NCI-H146 (cell line): ENCODE measurements at regions not wholly inside any gene's neighbourhood (a gene's known extent, or its start where the extent isn't known, plus 50 kb on each side); places are given as distances from the start of the nearest gene placed in this dataset.
"Not testable (repeated sequence)": the region's sequence is repeated elsewhere in the genome, so short reads cannot be mapped to it uniquely, and the experiment has no call there.

Experiments
- DNase-seq: peaks from one replicate; lab custom pipeline; 2025; lab: John Stamatoyannopoulos, UW

DNA sequence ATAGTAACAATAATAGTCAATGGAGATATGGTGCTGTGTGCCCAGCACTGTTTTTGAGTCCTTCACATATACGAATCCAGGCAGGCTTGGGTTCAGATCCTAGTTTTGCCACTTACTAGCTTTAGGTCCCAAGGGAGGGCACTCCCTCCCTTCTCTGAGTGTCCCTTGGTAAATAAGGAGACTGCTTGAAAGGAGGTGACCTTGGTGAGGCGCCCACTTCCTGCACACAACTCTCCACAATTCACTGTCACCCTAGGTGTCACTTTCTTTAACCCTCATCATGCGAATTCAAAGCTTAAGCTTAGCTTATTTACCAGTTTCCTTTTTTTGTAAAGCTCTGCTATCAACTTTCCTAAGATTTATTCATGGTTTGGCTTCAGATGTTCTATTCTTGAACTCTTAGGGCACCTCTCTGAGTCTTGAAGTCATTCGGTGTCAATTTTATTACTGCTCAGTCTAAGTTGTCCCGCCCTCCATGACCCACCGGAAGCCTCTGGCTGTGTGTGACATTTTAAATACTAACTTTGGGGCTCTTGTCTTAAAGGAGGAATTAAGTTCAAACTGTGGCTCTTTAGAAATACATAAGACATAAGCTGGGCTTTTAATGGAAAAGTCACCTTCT lies 170.7 kb upstream of the ZNF618 start:
- no peak for DNase-seq

DNA sequence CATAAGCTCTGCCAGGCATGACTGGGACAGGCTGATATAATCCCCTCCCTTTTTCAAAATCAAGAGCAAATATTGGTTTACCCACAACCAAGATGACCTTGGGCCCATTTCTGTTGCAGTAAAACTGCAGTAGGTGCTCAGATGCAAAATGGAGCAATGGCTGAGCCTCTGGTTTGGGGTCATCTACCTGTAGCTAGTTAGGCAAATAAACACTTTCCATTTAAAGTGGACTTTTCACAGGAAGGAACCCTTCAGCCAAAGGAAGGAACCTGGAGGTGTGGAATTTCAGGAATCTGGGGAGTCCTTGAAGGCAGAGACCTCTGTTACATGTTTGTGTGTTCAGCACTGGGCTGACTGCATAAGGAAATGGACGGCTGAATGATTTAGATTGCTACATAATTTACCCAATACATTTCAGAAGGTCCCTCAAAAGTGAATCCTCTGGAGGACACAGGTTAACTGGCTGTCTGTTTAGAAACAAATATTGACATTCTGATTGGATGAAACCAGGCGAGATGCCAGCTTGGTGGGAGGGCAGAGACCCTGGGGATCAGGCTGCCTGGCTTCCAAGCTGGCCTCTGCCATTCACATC lies 170.1 kb upstream of the ZNF618 start:
- DNase-seq: no peak

GRCh38 chr9:113707953-113708695 lies 168.0 kb upstream of the ZNF618 start:
- no peak for DNase-seq

- no peak for DNase-seq
Observed at GRCh38 chr9:113708821-113709713, 167.0 kb upstream of the ZNF618 start.

DNA sequence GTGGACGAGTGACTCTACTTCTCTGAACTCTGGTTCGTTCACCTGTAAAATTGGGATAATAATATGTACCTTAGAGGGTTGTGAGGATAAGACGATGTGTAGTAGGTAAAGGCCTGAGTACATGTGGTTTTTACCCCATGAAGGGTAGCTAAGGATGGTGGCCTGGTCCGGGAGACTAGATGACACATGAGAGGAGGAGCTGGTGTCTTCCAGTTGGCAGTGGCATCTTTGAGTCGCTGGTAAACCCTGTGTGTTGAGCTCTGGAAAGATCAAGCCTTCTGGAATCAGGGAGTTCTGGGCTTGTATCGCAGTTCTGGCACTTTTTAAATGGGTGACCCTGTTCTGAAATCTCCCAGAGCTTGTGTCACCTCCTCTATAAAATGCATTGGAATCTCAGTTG lies 166.4 kb upstream of the ZNF618 start:
- DNase-seq: no peak

DNA sequence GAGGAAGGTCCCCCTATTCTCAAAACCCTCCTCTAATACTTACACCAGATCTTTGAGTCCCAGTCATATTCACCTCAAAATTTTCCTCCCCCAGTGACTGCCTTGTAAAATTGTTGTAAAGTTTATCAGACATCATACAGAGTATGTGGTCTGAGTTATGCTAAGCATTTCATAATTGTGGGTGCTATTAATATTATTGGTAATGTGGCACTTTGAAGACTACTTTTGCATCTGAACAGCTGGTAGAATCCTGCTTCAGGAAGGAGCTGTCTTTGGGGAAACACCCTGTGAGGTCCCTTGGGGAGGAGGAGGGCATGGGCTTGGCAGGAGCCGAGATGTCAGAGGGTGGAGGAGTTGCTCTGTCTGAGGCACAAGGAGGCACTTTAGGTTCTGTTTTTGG lies 164.9 kb upstream of the ZNF618 start:
- no peak for DNase-seq

GRCh38 chr9:113712053-113712452 lies 164.1 kb upstream of the ZNF618 start:
- DNase-seq: no peak

DNA sequence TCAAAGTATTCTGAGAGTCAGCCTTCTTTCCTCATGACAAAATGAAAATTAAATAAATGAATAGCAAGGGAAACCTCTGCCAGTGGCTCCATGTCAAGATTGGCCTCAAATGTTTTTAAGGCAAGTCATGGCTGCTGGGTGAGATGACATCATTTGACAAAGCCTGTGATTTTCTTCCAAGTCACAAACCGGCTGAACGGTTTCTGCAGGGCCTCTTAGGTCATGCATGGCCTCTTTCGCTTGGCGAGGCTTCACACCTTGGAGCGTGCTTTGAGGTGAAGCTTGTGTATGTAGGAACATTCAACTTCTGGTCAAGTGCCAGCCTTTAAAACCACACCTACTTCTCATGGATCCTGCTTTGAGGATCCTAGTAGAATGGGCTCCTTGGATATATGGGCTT lies 161.0 kb upstream of the ZNF618 start:
- no peak for DNase-seq

DNA sequence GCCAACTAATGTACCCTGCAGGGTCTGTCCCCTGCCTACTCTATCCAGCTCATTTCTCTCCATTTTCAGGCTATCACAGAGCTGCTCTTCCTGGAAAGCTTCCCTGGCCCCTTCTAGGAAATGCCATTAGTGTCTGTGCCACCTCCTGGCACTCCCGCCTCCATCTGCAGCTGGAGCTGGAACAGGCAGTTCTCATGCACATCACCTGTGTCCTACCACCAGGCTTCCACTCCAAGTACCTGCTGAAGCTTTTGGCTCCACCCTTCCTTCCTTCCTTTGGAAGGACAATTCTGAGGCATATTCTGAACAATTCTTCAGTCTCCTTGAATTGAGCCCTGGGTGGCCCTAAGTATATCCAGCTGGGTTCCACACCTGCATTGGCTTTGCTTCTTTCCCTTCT lies 156.2 kb upstream of the ZNF618 start:
- no peak for DNase-seq

- DNase-seq: no peak
Observed at GRCh38 chr9:113720495-113720894, 155.6 kb upstream of the ZNF618 start.

DNA sequence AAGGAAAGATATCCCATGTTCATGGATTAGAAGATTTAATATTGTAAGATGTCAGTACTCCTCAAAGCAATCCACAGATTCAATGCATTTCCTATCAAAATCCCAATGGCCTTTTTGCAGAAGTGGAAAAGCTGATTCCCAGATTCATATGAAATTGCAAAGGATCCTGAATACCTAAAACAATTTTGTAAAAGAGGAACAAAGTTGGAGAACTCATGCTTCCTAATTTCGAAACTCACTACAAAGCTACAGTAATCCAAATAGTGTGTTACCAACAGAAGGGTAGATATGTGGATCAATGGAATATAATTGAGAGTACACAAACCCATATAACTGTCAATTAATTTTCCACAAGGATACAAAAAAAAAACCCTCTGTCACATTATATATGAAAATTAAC lies 154.3 kb upstream of the ZNF618 start:
- no peak for DNase-seq

GRCh38 chr9:113724202-113724601 lies 151.9 kb upstream of the ZNF618 start:
- no peak for DNase-seq

DNA sequence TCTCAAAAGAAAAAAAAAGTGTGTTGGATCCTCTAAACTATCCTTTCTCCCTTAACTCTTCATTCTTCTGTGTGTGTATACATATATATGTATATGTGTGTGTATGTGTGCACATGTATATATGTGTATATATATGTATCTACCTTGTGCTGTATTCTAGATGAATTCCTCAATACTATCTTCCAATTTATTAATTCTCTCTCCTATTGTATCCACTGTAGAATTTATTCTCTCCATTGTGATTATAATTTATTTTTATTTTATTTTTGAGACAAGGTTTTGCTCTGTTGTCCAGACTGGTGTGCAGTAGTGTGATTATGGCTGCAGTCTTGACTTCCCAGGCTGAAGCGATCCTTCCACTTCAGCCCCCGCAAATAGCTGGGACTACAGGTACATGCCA lies 147.1 kb upstream of the ZNF618 start:
- no peak for DNase-seq

DNA sequence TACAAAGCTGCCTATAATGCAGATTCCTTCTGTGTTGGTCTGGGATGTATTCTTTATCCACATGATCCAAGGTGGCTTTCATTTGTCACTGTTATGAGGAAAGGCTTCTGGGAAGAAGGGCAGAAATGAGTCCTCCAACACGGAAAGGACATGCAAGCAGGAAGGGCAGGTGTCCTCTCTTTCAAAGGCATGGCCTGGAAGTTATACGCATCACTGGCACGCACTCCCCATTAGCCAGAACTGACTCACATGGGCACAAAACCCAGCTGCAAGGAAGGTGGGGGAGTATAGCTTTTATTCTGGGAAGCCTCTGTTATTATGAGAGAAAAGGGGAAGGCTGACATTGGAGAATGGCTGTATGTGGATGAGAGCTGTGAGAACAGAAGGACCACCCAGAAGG lies 141.3 kb upstream of the ZNF618 start:
- DNase-seq: no peak

GRCh38 chr9:113737517-113738271 lies 138.4 kb upstream of the ZNF618 start:
- no peak for DNase-seq

GRCh38 chr9:113738496-113738892 lies 137.6 kb upstream of the ZNF618 start:
- DNase-seq: no peak

DNA sequence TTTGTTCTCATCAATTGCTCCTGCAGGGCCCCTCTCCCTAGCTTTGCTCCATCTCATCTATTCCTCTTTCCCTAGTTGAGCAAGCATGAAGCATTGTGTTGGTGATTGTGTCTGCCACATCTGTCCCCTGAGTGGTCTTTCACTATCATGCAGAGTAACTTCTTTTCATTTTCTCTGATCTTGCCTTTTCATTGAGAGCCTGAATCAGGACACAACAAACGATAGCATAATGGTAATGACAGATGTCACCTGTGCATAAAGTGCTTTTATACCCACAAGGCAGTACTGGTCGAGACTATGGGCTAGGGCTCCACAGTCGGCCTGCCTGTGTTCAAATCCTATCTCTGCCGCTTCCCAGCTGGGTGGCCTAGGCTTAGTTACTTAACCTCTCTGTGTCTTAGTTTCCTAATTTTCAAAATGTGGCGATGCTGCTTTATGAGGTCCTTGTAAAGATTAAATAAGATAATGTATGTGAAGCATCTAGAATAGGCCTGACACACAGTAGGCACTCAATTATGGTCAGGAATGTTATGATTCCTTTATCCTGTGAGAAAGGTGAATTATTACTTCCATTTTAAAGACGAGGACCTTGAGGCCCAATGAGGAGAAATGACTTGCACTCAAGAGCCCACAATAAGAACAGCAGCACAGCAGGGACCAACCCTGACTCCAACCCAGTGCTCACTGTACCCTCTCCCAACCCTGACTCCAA lies 137.1 kb upstream of the ZNF618 start:
- DNase-seq: no peak

DNA sequence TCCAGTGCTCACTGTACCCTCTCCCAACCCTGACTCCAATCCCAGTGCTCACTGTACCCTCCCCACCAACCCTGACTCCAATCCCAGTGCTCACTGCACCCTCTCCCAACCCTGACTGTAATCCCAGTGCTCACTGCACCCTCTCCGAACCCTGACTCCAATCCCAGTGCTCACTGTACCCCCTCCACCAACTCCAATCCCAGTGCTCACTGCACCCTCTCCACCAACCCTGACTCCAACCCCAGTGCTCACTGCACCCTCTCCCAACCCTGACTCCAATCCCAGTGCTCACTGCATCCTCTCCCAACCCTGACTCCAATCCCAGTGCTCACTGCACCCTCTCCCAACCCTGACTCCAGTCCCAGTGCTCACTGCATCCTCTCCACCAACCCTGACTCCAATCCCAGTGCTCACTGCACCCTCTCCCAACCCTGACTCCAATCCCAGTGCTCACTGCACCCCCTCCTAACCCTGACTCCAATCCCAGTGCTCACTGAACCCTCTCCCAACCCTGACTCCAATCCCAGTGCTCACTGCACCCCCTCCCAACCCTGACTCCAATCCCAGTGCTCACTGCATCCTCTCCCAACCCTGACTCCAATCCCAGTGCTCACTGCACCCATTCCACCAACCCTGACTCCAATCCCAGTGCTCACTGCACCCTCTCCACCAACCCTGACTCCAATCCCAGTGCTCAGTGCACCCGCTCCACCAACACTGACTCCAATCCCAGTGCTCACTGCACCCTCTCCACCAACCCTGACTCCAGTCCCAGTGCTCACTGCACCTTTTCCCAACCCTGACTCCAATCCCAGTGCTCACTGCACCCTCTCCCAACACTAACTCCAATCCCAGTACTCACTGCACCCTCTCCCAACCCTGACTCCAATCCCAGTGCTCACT lies 136.3 kb upstream of the ZNF618 start:
- DNase-seq: not testable (repeated sequence)

DNA sequence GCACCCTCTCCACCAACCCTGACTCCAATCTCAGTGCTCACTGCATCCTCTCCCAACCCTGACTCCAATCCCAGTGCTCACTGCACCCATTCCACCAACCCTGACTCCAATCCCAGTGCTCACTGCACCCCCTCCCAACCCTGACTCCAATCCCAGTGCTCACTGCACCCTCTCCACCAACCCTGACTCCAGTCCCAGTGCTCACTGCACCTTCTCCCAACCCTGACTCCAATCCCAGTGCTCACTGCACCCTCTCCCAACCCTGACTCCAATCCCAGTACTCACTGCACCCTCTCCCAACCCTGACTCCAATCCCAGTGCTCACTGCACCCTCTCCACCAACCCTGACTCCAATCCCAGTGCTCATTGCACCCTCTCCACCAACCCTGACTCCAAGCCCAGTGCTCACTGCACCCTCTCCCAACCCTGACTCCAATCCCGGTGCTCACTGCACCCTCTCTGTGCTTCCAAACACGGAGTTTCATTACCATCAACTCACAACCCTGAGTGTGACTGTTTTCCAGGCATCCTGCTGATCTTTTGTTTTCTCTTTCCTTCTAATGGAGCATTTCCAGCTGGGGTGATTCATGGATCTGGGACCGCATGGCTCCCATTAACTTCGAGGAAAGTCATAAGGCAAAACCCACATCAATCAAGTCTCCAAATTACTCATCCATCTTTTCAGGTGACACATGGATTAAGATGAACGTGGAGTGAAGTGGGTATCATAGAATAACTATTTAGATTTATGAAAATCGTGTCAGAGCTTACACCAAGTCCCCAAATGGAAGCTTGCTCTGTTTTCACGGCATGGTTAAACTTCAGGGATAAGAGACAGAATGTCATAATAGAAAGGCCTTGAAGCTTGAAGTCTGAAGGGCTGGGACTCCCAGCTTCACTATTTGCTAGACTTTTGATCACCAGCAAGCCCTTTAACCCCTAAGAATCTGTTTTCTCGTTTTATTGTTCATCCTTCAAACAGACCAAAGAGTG lies 135.3 kb upstream of the ZNF618 start:
- DNase-seq: not testable (repeated sequence)
